GM12878 (cell line): ENCODE measurements at regions not wholly inside any gene's neighbourhood (a gene's known extent, or its start where the extent isn't known, plus 50 kb on each side); places are given as distances from the start of the nearest gene placed in this dataset.

Experiments
- ATAC-seq: fragments of 200-7000 bp; cut with Tn5 transposase; 3 replicates; pipeline ENCODE4 v1.9.1; 2020; ENCODE audit warnings: mild to moderate bottlenecking, moderate library complexity
- BruUV-seq: library from RNA; stranded (reverse); fragments of 400-500 nt; replicated peaks from 2 replicates; lab custom pipeline; 2021; lab: Mats Ljungman, UMichigan
- CTCF ChIA-PET: fragments of 300-600 bp; sonication (Branson Sonifier 250); formaldehyde crosslinking; extraction: SDS; loops from one replicate; lab custom pipeline; 2021; ENCODE audit warnings: inconsistent platforms; lab: Yijun Ruan, JAX
- POLR2A ChIA-PET: fragments of 350-600 bp; formaldehyde crosslinking; extraction: SDS; loops from one replicate; lab custom pipeline; 2021; ENCODE audit warnings: inconsistent platforms; lab: Charles Lee
- RAD21 ChIA-PET: fragments of 300-600 bp; sonication (Branson Sonifier 250); formaldehyde crosslinking; loops from one replicate; lab custom pipeline; 2023; ENCODE audit warnings: antibody characterized with exemption; ENCODE audit not compliant: unreplicated experiment; lab: Charles Lee
- SMC1A ChIA-PET: fragments of 300-600 bp; sonication (Branson Sonifier 250); formaldehyde crosslinking; loops from one replicate; lab custom pipeline; 2023; ENCODE audit not compliant: unreplicated experiment, uncharacterized antibody; lab: Charles Lee
- DNase-seq: peaks from one replicate; pipeline ENCODE4 v3.0.0-alpha.2; 2011; ENCODE audit warnings: low read depth, low spot score
- FAIRE-seq: peaks from 3 replicates; lab custom pipeline; 2011; peaks lifted over from hg19 to GRCh38; lab: Jason Lieb, UNC
- H2AFZ ChIP-seq: 2 replicates; pipeline ENCODE4 v1.6.0; 2011; ENCODE audit warnings: low read depth, low read length, control low read depth; ENCODE audit not compliant: control insufficient read depth
- H3K27ac ChIP-seq: 2 replicates; pipeline ENCODE4 v1.5.1; 2011; ENCODE audit warnings: control low read depth; ENCODE audit not compliant: control insufficient read depth, insufficient read depth
- H3K27me3 ChIP-seq, 2 experiments: replicated peaks in 1 of 2; 2 replicates each; pipeline versions ENCODE4 v1.6.0 to v1.6.1; 2011; ENCODE audit warnings: low read length in 1 of 2; ENCODE audit not compliant: control insufficient read depth in 2 of 2, insufficient read depth in 2 of 2
- H3K36me3 ChIP-seq, 2 experiments: 2 replicates each; pipeline ENCODE4 v1.5.1; 2011; ENCODE audit warnings: low read length in 1 of 2; ENCODE audit not compliant: control insufficient read depth in 2 of 2, insufficient read depth in 2 of 2
- H3K4me1 ChIP-seq: 2 replicates; pipeline ENCODE4 v1.6.1; 2011; ENCODE audit warnings: mild to moderate bottlenecking, low read length, moderate library complexity, mixed read lengths; ENCODE audit not compliant: control insufficient read depth, insufficient read depth
- H3K4me2 ChIP-seq: 2 replicates; pipeline ENCODE4 v1.6.0; 2011; ENCODE audit warnings: control low read depth; ENCODE audit not compliant: control insufficient read depth, insufficient read depth
- H3K4me3 ChIP-seq: fragments of 200-600 bp; sonication (generic); 2 replicates; pipeline ENCODE4 v1.5.1; 2016
- H3K79me2 ChIP-seq: 2 replicates; pipeline ENCODE4 v1.6.0; 2011; ENCODE audit warnings: low read length; ENCODE audit not compliant: control insufficient read depth, insufficient read depth
- H3K9ac ChIP-seq: 2 replicates; pipeline ENCODE4 v1.8.0; 2011; ENCODE audit warnings: low read length, control low read depth, mixed read lengths; ENCODE audit not compliant: control insufficient read depth, insufficient read depth
- H3K9me3 ChIP-seq: replicated peaks from 3 replicates; pipeline ENCODE4 v1.5.1; 2011; ENCODE audit warnings: mild to moderate bottlenecking, low read length; ENCODE audit not compliant: control insufficient read depth, insufficient read depth
- H4K20me1 ChIP-seq: 2 replicates; pipeline ENCODE4 v1.6.0; 2011; ENCODE audit not compliant: control insufficient read depth, insufficient read depth
- ATF3 ChIP-seq: IDR thresholded peaks from 2 replicates; pipeline ENCODE4 v1.6.1; 2011; ENCODE audit warnings: low read depth, mild to moderate bottlenecking, low read length, moderate library complexity, borderline replicate concordance; ENCODE audit errors: extremely low read depth
- ETV6 ChIP-seq, 2 experiments: fragments of 450-650 bp in 1 of 2; IDR thresholded peaks in 1 of 2; conservative IDR thresholded peaks in 1 of 2; 2 replicates each; pipeline ENCODE4 v1.6.1; 2014; ENCODE audit warnings: antibody characterized with exemption in 1 of 2, borderline replicate concordance in 1 of 2, low read depth in 1 of 2, mild to moderate bottlenecking in 1 of 2, moderate library complexity in 1 of 2
- FOS ChIP-seq: IDR thresholded peaks from 3 replicates; pipeline ENCODE4 v1.6.1; 2011; ENCODE audit warnings: borderline replicate concordance; ENCODE audit not compliant: insufficient read length; ENCODE audit errors: extremely low read depth
- MLLT1 ChIP-seq: fragments of 450-650 bp; IDR thresholded peaks from 2 replicates; pipeline ENCODE4 v1.6.1; 2016; ENCODE audit warnings: mild to moderate bottlenecking
- MYC ChIP-seq: IDR thresholded peaks from 2 replicates; pipeline ENCODE4 v1.6.1; 2011; ENCODE audit warnings: mild to moderate bottlenecking, low read length, moderate library complexity, inconsistent platforms; ENCODE audit not compliant: insufficient read depth, insufficient replicate concordance, insufficient read length, severe bottlenecking
- PML ChIP-seq: IDR thresholded peaks from 2 replicates; pipeline ENCODE4 v1.6.1; 2012; ENCODE audit warnings: low read length, inconsistent platforms
- POU2F2 ChIP-seq: IDR thresholded peaks from 3 replicates; pipeline ENCODE4 v1.6.1; 2011; ENCODE audit warnings: low read depth, mild to moderate bottlenecking, low read length, borderline replicate concordance
- SKIL ChIP-seq: fragments of 450-650 bp; IDR thresholded peaks from 2 replicates; pipeline ENCODE4 v1.6.1; 2017; ENCODE audit warnings: mild to moderate bottlenecking, low read depth, inconsistent platforms; ENCODE audit not compliant: poor library complexity, severe bottlenecking
- SRF ChIP-seq, 2 experiments: IDR thresholded peaks; 2 replicates each; pipeline ENCODE4 v1.6.1; 2011; ENCODE audit warnings: low read depth in 2 of 2, low read length in 2 of 2, mild to moderate bottlenecking in 1 of 2, moderate library complexity in 1 of 2
- ZZZ3 ChIP-seq: IDR thresholded peaks from 2 replicates; pipeline ENCODE4 v1.6.1; 2011; ENCODE audit warnings: low read depth; ENCODE audit not compliant: control insufficient read depth, insufficient read length
- WGBS: methylation state at CpG from one replicate; pipeline ENCODE4 v1.1.6; 2016; ENCODE audit warnings: low lambda C conversion rate; ENCODE audit not compliant: insufficient replicate concordance, insufficient coverage; ENCODE audit errors: missing lambda C conversion rate; 5-methylcytosine and 5-hydroxymethylcytosine counted together
- in situ Hi-C: fragments of 300-500 bp; cut with MboI; formaldehyde crosslinking; loops from 9 replicates; pipeline ENCODE4 v1.14.3; 2018; ENCODE audit warnings: mixed read lengths
- intact Hi-C: fragments of 100-400 bp; cut with micrococcal nuclease; formaldehyde crosslinking; loops from one replicate; pipeline ENCODE4 v1.14.2; 2022; ENCODE audit not compliant: unreplicated experiment

GRCh38 chr7:117836-118614 is 74.3 kb upstream of the FAM20C start:
- ChIA-PET SMC1A (no interaction called here), CTCF (no interaction called here), RAD21 (no interaction called here), POLR2A (no interaction called here)
- Histone ChIP-seq H3K27me3 (no peaks in the 10 kb centered on the region), H3K4me2 (no peak overlapping the region), H4K20me1 (no peaks in the 10 kb centered on the region), H3K9ac (no peak overlapping the region), H3K27ac (no peak overlapping the region), H3K36me3 (no peaks in the 10 kb centered on the region), H3K4me3 (no peak overlapping the region), H3K4me1 (no peaks in the 10 kb centered on the region), H3K79me2 (no peaks in the 10 kb centered on the region), H2AFZ (no peak overlapping the region), H3K9me3 (no peaks in the 10 kb centered on the region; the same call in 2 of the 3 replicates)
- DNase-seq: no peak
- 52% methylated on average over 12 of the region's 22 CpGs for WGBS
- in situ Hi-C loops (no loop called here), intact Hi-C loops (no loop called here)
- TF ChIP-seq ATF3 (no peak), FOS (no peak), SRF (IDR thresholded peaks at IDR 0.05; ENCODE audit: low read depth in 2 of 2, low read length in 2 of 2) (no peak), ZZZ3 (no peak)
- ATAC-seq: no peak
- no peak for FAIRE-seq
- no TSS peak for BruUV-seq

- ChIA-PET POLR2A (no interaction called here), CTCF (no interaction called here), SMC1A (no interaction called here), RAD21 (no interaction called here)
- no peak for DNase-seq
- no peak overlapping the region for H3K9ac ChIP-seq
- no peaks in the 10 kb centered on the region for H3K79me2 ChIP-seq
- no peak overlapping the region for H3K4me3 ChIP-seq
- no peaks in the 10 kb centered on the region for H3K36me3 ChIP-seq
- no peak overlapping the region for H2AFZ ChIP-seq
- no peak overlapping the region for H3K27ac ChIP-seq
- no TSS peak for BruUV-seq
- ATAC-seq: no peak
- 48% methylated on average over 30 of the region's 32 CpGs for WGBS
- H3K9me3 ChIP-seq: no peaks in the 10 kb centered on the region; the same call in 2 of the 3 replicates
- H3K27me3 ChIP-seq: no peaks in the 10 kb centered on the region
- in situ Hi-C loops: no loop called here
- intact Hi-C loops: no loop called here
- FAIRE-seq: no peak
- no peaks in the 10 kb centered on the region for H3K4me1 ChIP-seq
- H4K20me1 ChIP-seq: no peaks in the 10 kb centered on the region
- H3K4me2 ChIP-seq: no peak overlapping the region
- no peak for TF ChIP-seq PML
- no peak for TF ChIP-seq MLLT1
- TF ChIP-seq ETV6 (conservative IDR thresholded peaks at IDR 0.05 in 1 of 2, IDR thresholded peaks at IDR 0.05 in 1 of 2; ENCODE audit: borderline replicate concordance in 1 of 2, low read depth in 1 of 2): no peak
- TF ChIP-seq MYC: no peak
- no peak for TF ChIP-seq POU2F2
- no peak for TF ChIP-seq SKIL
Measured at GRCh38 chr7:118615-119391, 73.6 kb upstream of the FAM20C start.
